Activated naive CD8-positive, alpha-beta T cell treated with anti-CD3 and anti-CD28 coated beads, Interleukin-2, amount 50 U/mL, for 24 hours (primary cell): ENCODE measurements at regions not wholly inside any gene's neighbourhood (a gene's known extent, or its start where the extent isn't known, plus 50 kb on each side); places are given as distances from the start of the nearest gene placed in this dataset.
A peak's percentile ranks its signal among the peaks of the same experiment; 100 is the strongest.

ENCODE experiments used
- ATAC-seq: fragments of 150-1000 bp; cut with Tn5 transposase; one replicate; pipeline ENCODE4 v1.10.0; 2021
- DNase-seq: peaks from one replicate; pipeline ENCODE4 v3.0.0; 2021
- H3K27ac Mint-ChIP-seq: one replicate; pipeline ENCODE4 v1.8.0; 2021; ENCODE audit warnings: mild to moderate bottlenecking, mixed read lengths
- H3K27me3 Mint-ChIP-seq: one replicate; pipeline ENCODE4 v1.8.0; 2021; ENCODE audit warnings: mixed read lengths
- H3K36me3 Mint-ChIP-seq: one replicate; pipeline ENCODE4 v1.8.0; 2021; ENCODE audit warnings: low read depth, mixed read lengths
- H3K4me1 Mint-ChIP-seq: one replicate; pipeline ENCODE4 v1.8.0; 2021; ENCODE audit warnings: mixed read lengths
- H3K4me3 Mint-ChIP-seq: one replicate; pipeline ENCODE4 v1.8.0; 2021; ENCODE audit warnings: mild to moderate bottlenecking, moderate library complexity, mixed read lengths
- H3K9me3 Mint-ChIP-seq: one replicate; pipeline ENCODE4 v1.8.0; 2021; ENCODE audit warnings: mixed read lengths

- Mint-ChIP-seq H3K36me3 (no peaks in the 10 kb centered on the region), H3K27me3 (peaks cover 5% of the 10 kb centered on the region), H3K27ac (no peak overlapping the region), H3K4me1 (peaks cover 2% of the 10 kb centered on the region), H3K4me3 (no peak overlapping the region), H3K9me3 (no peaks in the 10 kb centered on the region)
- ATAC-seq (no peak), DNase-seq (no peak)
These were observed 63.8 kb downstream of the MRPL46 start for GRCh38 chr15:88403351-88403791.

DNA sequence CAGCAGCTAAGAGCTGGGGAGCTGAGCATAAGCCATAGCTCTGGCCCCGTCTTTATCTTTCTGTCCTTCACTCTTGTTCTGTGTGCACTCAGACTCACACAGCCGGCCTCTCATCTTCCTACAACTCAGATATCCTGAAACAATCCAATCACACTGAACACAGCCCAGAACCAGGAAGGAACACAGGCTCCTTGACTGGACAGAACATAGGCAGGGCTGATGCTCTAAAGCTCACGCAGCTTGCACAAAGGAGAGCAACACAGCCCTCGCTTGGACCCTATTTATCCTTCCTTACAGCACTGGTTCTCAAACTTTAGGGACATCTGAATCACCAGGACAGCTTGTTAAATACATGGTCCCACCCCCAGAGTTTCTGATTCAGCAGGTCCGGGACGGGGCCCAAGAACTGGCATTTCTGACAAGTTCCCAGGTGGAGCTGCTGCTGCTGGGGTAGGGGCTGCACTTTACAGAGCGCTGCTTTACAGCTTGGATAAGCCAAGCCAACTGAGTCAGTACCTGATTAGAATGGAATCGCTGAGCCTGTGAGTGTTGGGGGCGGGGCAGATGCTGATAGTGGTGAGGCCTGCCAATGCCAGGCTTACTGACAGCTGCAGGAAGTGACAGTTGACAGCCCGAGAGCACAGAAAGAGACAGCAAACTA is 65.1 kb downstream of the MRPL46 start:
- H3K27me3 Mint-ChIP-seq = peaks cover 2% of the 10 kb centered on the region
- ATAC-seq (peak; percentile 56), DNase-seq (peak; percentile 15)
- no peaks in the 10 kb centered on the region for H3K36me3 Mint-ChIP-seq
- H3K4me1 Mint-ChIP-seq = peaks cover 2% of the 10 kb centered on the region
- H3K4me3 Mint-ChIP-seq = no peak overlapping the region
- no peaks in the 10 kb centered on the region for H3K9me3 Mint-ChIP-seq
- H3K27ac Mint-ChIP-seq = no peak overlapping the region

DNA sequence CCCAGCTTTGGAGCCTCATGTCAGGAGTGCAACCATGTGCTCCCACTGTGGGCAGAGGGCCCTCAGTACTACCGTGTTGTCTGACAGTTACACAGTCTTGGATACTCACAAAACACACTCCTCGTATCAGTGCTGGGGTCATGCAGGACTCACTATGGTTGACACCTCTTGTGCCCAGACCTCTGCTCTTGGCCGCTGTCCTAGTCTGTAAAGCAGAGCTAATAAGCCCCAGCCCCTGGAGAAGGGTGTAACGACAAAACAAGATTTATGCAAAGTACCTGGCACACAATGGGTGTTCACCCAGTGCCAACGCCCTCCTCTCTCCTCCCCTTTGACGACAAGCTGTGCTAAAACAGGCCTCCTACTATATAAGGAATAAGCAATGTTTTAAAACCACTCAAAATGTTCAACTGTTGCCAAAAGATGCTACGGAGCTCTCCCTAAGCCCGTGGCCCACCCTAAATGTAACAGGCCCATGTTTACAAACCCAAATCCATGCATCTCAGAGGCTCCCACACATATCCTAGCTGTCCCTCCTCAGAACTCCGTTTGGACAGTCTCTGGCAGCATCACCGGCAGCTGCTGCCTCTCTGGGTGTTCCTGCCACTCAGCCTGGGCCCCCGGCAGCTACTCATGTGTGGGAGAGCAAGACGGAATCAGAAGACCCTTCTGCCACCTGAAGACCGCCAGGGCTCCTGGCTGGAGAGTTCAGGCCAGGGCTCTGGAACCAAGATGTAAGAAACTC is 65.8 kb downstream of the MRPL46 start:
- H3K36me3 Mint-ChIP-seq = no peaks in the 10 kb centered on the region
- no peak for ATAC-seq
- DNase-seq = no peak
- H3K4me3 Mint-ChIP-seq = no peak overlapping the region
- peaks cover under 1% of the 10 kb centered on the region for H3K27me3 Mint-ChIP-seq
- H3K9me3 Mint-ChIP-seq = no peaks in the 10 kb centered on the region
- no peak overlapping the region for H3K27ac Mint-ChIP-seq
- H3K4me1 Mint-ChIP-seq = peaks cover 2% of the 10 kb centered on the region

- peaks cover 2% of the 10 kb centered on the region for H3K4me1 Mint-ChIP-seq
- no peaks in the 10 kb centered on the region for H3K36me3 Mint-ChIP-seq
- H3K4me3 Mint-ChIP-seq = no peak overlapping the region
- no peaks in the 10 kb centered on the region for H3K27me3 Mint-ChIP-seq
- ATAC-seq (no peak), DNase-seq (no peak)
- H3K9me3 Mint-ChIP-seq = no peaks in the 10 kb centered on the region
- H3K27ac Mint-ChIP-seq = no peak overlapping the region
These were observed 66.5 kb downstream of the MRPL46 start for GRCh38 chr15:88400591-88401250.

- no peaks in the 10 kb centered on the region for H3K9me3 Mint-ChIP-seq
- DNase-seq = no peak
- peaks cover 2% of the 10 kb centered on the region for H3K4me1 Mint-ChIP-seq
- H3K27ac Mint-ChIP-seq = no peak overlapping the region
- H3K27me3 Mint-ChIP-seq = no peaks in the 10 kb centered on the region
- ATAC-seq = no peak
- H3K36me3 Mint-ChIP-seq = no peaks in the 10 kb centered on the region
- no peak overlapping the region for H3K4me3 Mint-ChIP-seq
These were observed 67.1 kb downstream of the MRPL46 start for GRCh38 chr15:88400084-88400483.

GRCh38 chr15:88399021-88399685 is 68.0 kb downstream of the MRPL46 start:
- Mint-ChIP-seq H3K4me1 (peaks cover 2% of the 10 kb centered on the region), H3K27me3 (no peaks in the 10 kb centered on the region), H3K36me3 (no peaks in the 10 kb centered on the region), H3K27ac (no peak overlapping the region), H3K4me3 (no peak overlapping the region), H3K9me3 (no peaks in the 10 kb centered on the region)
- DNase-seq (no peak), ATAC-seq (no peak)

- Mint-ChIP-seq H3K4me1 (peaks cover 2% of the 10 kb centered on the region), H3K27me3 (no peaks in the 10 kb centered on the region), H3K4me3 (no peak overlapping the region), H3K36me3 (no peaks in the 10 kb centered on the region), H3K9me3 (no peaks in the 10 kb centered on the region), H3K27ac (no peak overlapping the region)
- ATAC-seq (no peak), DNase-seq (no peak)
These were observed 69.2 kb downstream of the MRPL46 start for GRCh38 chr15:88398011-88398410.

DNA sequence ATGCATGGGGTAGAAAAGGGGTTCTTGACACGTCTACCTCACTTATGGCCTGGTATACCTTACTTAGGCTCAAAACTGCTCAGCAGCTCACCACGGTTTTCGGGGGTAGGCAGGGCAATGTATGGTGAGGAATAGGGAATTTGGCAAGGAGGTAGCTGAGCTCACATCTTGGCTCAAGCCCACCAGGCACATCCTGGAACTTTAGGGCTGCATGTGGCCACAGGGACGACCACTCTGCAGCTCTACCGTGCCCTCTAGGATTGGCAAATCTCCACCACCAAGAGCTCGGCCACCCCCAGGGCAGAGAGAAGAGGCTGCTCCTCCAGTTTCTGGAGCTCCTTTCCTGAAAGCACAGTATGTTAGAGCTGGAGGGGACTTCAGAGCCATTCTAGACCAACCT is 69.7 kb downstream of the MRPL46 start:
- Mint-ChIP-seq H3K27me3 (no peaks in the 10 kb centered on the region), H3K4me3 (no peak overlapping the region), H3K9me3 (no peaks in the 10 kb centered on the region), H3K36me3 (no peaks in the 10 kb centered on the region), H3K4me1 (no peaks in the 10 kb centered on the region), H3K27ac (no peak overlapping the region)
- DNase-seq (no peak), ATAC-seq (no peak)

DNA sequence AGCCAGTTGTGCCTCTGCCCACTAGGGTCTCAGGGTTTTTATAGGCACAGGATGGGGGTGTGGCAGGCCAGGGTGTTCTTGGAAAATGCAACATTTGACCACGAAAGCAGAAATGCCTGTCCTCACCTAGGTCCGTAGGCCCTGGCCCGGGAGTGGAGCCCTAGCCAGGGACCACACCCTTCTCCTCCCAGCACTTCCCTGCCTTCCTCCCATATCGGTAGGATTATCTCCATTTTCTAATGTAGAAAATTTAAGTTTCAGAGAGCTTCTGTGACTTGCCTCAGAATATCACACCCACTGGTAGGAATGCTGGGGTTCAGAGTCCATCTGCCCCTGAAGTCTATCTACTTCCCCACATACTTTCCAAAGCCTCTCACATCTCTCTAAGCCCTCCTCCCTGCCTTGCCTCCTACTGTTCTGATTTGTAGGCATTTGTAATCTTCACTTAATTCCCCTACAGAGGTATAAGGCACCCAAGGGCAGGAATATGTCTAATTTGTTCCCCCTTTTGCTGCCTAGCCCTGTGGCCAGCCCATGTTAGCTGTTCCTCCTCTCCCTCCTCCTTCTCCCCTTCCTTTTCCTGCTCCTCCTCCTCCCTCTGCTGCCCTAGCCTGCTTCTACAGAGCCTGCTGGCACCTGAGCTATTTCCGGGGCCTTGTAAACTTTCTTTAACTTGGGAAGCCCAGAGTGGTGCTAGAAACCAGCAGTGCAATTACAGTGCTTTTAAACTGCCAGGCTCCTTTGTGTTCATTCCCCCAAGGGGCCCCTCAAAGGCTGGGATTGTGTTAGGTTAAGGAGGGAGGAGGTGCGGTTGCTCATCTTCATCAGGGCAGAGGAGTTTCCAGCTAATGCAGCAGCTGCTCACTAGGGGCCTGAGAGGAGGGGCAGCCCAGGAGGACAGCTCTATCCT is 71.1 kb downstream of the MRPL46 start:
- no peaks in the 10 kb centered on the region for H3K36me3 Mint-ChIP-seq
- H3K4me3 Mint-ChIP-seq = no peak overlapping the region
- DNase-seq = no peak
- H3K27ac Mint-ChIP-seq = no peak overlapping the region
- H3K4me1 Mint-ChIP-seq = no peaks in the 10 kb centered on the region
- no peaks in the 10 kb centered on the region for H3K9me3 Mint-ChIP-seq
- no peaks in the 10 kb centered on the region for H3K27me3 Mint-ChIP-seq
- no peak for ATAC-seq

DNA sequence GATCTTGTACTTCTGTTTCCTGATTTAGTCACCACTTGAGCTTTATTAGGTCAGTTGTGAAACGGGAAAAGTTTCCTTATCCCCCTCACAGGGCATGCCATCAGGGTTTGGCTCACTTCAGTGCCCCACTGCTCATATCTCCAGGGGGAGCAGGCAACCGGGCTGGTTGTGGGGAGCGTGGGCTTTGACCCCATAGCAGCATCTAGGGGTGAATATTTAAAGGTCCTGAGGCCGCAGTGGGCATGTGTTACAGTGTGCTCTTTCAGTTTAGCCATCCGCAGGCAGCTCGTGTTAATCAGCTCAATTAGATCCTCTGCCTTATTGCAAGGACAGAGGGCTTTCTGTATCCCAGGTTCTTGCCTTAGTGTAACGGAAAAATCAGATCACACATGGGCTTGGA is 71.9 kb downstream of the MRPL46 start:
- DNase-seq (no peak), ATAC-seq (no peak)
- no peaks in the 10 kb centered on the region for H3K27me3 Mint-ChIP-seq
- no peak overlapping the region for H3K4me3 Mint-ChIP-seq
- H3K9me3 Mint-ChIP-seq = no peaks in the 10 kb centered on the region
- no peak overlapping the region for H3K27ac Mint-ChIP-seq
- H3K36me3 Mint-ChIP-seq = no peaks in the 10 kb centered on the region
- no peaks in the 10 kb centered on the region for H3K4me1 Mint-ChIP-seq

- Mint-ChIP-seq H3K9me3 (no peaks in the 10 kb centered on the region), H3K27ac (no peak overlapping the region), H3K4me1 (no peaks in the 10 kb centered on the region), H3K36me3 (no peaks in the 10 kb centered on the region), H3K4me3 (no peak overlapping the region), H3K27me3 (no peaks in the 10 kb centered on the region)
- ATAC-seq = no peak
- no peak for DNase-seq
These were observed 72.5 kb downstream of the MRPL46 start for GRCh38 chr15:88394553-88395145.

DNA sequence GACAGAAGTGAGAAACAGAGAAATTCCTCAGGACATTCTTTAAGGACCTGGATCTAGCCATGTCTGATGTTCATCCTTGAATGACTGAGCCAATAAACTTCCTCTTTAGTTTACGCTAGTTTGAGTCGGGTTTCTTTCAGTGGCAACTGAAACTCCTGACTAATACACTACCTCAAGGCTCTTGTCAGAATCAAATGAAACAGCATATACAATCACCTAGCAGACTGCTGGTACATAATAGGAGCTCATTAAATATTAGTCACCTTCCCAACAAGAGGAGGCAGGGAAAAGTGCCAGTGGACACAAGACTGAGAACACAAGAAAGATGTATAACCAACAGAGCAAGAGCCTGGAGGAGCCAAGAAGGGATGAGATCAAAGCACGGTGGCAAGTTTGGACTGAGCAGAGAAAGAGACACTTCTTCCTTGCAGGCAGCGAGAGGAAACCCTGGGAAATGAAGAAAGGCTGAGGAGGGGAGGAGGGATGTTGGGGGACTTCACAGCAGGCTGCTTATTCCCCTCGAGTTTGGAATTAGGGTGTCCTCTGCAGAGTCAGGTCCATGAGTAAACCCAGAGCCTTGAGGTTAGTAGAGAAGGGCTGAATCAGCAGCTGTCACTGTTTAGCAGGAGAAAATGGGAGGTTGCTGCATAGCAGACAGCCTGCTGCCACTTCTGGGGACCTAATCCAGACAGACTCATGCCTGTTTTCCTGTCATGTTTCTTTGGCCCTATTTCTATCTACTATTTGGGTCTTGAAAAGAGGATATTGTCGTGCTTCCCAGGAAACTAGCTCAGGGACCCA is 73.3 kb downstream of the MRPL46 start:
- Mint-ChIP-seq H3K9me3 (no peaks in the 10 kb centered on the region), H3K4me1 (no peaks in the 10 kb centered on the region), H3K4me3 (no peak overlapping the region), H3K27me3 (no peaks in the 10 kb centered on the region), H3K36me3 (no peaks in the 10 kb centered on the region), H3K27ac (no peak overlapping the region)
- DNase-seq = no peak
- no peak for ATAC-seq

DNA sequence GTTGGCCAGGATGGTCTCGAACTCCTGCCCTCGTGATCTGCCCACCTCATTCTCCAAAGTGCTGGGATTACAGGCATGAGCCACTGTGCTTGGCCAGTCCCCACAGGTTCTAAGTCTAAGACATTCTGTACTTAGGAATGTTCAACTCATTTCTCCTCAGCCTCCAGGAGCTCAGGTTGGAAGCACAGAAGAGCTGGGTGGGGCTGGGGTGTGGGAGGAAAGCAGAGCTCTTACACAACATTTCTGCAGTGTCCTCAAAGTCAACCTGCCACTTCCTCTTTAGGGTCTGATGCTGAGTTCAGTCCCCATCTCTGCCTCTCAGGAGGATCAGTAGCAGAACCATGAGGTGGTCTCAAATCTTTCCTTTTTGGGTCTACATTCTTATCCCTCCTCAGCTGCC is 75.5 kb downstream of the MRPL46 start:
- no peaks in the 10 kb centered on the region for H3K9me3 Mint-ChIP-seq
- ATAC-seq (no peak), DNase-seq (no peak)
- H3K36me3 Mint-ChIP-seq = no peaks in the 10 kb centered on the region
- no peaks in the 10 kb centered on the region for H3K4me1 Mint-ChIP-seq
- H3K27me3 Mint-ChIP-seq = no peaks in the 10 kb centered on the region
- H3K27ac Mint-ChIP-seq = no peak overlapping the region
- H3K4me3 Mint-ChIP-seq = no peak overlapping the region
